HG02759 (cell line): ENCODE measurements at regions not wholly inside any gene's neighbourhood (a gene's known extent, or its start where the extent isn't known, plus 50 kb on each side); places are given as distances from the start of the nearest gene placed in this dataset.
"Not testable (repeated sequence)": the region's sequence is repeated elsewhere in the genome, so short reads cannot be mapped to it uniquely, and the experiment has no call there.

Experiments used
- ATAC-seq: cut with Tn5 transposase; IDR thresholded peaks from one replicate; pipeline ENCODE4 v1.9.1; 2021; ENCODE audit warnings: mild to moderate bottlenecking, moderate library complexity; ENCODE audit not compliant: unreplicated experiment

DNA sequence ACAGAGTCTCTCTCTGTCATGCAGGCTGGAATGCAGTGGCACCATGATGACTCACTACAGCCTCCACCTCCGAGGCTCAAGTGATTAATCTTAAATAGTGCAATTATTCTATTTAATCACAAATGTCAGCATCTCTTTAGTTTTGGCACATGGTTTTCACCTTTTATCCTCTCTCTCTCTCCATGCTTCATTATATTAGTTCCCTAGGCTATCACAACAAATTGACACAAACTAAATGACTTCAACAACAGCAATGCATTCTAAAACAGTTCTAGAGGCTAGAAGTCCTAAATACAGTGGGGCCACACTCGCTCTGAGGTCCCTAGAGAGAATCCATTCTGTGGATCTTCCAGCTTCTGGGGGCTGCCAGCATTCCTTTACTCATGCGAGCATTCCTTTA lies 178.2 kb upstream of the ZNG1F start:
- not testable (repeated sequence) for ATAC-seq

DNA sequence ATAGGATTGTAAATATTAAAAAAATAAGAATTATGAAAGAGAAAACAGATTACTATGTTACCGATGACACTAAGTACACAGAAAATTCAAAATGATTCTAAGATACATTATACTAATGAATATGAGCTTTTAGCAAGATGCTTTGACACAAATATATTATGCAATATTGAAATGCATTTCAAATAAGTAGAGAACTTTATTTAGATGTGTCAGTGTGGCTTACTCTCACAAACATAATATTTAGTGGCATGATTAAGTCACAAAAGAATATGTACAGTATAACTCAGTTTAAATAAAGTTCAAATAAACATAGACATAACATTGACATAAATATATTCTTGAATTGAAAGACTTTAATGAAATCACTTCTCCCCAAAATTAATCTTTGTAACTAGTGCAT lies 172.7 kb upstream of the ZNG1F start:
- not testable (repeated sequence) for ATAC-seq

DNA sequence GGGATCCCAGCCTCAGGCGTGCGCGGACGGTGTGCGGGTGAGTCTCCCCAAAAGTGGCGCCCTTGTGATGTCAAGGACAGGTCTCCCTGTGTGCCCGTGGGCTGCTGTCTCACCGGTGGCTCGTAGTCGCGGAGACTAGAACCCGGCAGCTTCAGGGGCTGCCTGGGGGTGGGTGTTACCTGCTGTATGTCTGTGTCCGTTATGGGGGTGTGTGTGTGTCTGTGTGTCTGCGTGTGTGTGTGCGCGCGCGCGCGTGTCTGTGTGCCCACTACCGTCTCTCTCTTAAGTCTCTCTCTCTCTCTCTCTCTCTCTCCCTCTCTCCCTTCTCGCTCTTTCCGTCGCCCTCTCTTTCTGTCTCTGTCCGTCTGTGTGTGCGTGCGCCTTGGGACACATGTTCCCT lies 170.0 kb upstream of the ZNG1F start:
- ATAC-seq: peak; percentile 64

DNA sequence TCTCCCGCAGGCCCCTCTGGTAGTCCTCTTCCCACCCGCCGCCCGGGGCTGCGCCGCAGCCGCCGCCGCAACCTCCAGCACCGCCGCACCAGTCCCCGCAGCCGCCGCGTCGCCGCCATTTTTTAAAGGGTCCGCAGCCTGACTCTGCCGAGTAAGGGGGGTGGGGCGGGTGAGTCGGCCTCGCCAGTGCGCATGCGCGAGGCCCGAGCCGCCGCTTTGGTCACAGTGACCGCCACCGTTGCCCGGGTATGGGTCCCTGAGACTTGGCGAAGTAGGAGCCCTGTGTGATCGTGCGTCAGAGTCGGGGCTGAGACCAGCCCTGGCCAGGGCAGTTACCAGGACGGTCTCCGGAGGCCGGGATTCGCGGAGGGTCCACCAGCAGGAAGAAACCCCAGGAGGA lies 169.6 kb upstream of the ZNG1F start:
- not testable (repeated sequence) for ATAC-seq

DNA sequence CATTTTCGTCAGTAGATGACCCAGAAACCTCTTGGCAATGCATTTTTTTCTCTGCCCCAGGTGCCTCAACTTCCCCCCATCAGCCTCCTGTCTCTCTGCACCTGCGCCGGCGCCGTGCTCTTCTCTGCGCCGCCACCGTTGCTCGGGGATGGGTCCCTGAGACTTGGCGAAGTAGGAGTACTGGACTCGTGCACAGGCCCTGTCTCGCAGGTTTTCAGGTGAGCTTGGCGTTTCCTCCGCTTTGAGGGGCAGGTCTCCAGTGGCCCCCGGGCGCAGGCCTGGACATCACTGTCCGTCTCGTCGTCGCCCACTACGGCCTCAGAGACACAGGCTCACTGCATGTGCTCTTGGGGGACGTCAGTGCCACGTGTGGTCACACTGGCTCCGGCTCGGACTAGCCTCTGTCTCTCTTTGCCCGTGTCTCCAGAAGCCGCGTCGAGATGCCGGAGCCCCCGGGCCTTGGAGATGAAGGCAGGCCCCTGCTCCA lies 168.8 kb upstream of the ZNG1F start:
- ATAC-seq: not testable (repeated sequence)

DNA sequence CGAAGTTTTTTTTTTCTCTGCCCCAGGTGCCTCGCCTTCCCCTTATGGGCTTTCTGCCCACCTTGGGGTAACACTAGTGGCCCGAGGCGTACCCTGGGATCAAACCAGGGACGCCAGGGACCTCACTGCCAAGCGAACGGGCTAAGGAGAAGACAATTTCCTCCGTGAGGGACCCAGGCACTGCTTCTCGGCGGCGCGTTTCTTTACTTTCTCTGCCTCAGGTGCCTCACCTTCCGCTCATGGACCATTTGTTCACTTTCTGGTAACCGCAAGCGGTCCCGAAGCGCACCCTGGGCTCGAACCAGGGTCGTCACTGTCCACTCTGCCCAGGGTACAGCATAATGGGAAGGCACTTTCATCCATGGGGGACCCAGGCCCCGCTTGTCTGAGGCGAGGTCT lies 168.2 kb upstream of the ZNG1F start:
- ATAC-seq: not testable (repeated sequence)

DNA sequence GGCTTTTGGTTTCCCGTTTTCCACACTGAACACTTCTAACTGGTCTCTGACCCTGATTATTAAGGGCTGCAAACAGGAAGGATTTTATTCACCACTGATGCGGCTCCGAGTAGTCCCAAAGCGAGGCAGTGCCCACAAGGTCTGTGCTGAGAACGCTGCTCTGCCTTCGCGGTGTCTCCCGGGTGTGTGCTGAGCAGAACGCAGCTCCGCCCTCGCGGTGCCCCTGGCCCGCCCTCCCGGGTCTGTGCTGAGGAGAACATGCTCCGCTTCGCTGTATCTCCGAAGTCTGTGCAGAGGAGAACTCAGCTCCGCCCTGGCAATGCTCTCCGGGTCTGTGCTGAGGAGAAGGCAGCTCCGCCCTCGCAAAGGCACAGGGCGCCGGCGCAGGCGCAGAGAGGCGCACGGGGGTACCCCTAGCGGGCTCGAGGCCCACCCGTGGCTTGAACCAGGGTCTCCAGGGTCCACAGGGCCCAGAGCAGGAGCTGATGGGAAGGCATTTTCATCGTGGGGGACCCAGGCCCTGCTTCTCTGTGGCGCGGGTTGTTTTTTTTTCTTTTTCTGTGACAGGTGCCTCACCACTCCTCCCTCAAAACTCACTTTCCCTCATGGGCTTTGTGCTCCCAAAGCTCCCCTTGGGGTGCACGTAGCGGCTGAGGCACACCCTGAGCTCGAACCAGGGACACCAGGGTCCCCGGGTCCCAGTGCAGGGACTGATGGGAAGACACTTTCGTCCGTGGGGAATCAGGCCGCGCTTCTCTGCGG lies 167.7 kb upstream of the ZNG1F start:
- ATAC-seq: peak; percentile 42

DNA sequence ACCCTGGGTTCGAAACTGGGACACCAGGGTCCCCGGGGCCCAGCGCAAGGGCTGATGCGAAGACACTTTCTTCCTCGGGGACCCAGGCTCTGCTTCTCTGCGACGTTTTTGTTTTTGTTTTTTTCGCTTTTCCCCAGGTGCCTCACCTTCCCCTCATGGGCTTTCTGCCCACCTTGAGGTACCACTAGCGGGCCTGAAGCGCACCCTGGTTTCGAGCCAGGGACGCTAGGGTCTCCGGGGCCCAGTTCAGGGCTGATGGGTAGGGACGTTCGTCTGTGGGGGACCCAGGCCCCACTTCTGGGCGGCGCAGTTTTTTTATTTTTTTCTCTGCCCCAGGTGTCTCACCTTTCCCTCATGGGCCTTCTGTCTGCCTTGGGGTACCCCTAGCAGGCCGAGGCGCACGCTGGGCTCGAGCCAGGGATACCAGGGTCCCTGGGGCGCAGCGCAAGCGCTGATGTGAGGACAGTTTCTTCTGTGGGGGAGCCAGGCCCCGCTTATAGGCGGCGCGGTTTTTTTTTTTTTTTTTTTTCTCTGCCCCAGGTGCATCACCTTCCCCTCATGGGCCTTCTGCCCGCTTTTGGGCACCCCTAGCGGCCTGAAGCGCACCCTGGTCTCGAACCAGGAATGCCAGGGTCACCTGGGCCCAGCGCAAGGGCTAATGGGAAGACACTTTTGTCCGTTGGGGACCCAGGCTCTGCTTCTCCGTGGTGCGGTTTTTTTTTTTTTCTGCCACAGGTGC lies 166.8 kb upstream of the ZNG1F start:
- not testable (repeated sequence) for ATAC-seq

DNA sequence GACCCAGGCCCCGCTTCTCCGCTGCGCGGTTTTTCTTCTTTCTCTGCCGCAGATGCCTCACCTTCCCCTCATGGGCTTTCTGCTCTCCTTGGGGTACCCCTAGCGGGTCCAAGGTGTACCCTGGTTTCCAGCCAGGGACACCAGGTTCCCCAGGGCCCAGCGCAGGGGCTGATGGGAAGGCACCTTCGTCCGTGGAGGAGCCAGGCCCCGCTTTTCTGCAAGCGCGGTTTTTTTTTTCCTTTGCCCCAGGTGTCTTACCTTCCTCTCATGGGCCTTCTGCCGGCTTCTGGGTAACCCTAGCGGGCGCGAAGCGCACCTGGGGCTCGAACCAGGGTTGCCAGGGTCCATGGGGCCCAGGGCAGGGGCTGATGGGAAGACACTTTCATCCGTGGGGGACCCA lies 165.9 kb upstream of the ZNG1F start:
- ATAC-seq: not testable (repeated sequence)

DNA sequence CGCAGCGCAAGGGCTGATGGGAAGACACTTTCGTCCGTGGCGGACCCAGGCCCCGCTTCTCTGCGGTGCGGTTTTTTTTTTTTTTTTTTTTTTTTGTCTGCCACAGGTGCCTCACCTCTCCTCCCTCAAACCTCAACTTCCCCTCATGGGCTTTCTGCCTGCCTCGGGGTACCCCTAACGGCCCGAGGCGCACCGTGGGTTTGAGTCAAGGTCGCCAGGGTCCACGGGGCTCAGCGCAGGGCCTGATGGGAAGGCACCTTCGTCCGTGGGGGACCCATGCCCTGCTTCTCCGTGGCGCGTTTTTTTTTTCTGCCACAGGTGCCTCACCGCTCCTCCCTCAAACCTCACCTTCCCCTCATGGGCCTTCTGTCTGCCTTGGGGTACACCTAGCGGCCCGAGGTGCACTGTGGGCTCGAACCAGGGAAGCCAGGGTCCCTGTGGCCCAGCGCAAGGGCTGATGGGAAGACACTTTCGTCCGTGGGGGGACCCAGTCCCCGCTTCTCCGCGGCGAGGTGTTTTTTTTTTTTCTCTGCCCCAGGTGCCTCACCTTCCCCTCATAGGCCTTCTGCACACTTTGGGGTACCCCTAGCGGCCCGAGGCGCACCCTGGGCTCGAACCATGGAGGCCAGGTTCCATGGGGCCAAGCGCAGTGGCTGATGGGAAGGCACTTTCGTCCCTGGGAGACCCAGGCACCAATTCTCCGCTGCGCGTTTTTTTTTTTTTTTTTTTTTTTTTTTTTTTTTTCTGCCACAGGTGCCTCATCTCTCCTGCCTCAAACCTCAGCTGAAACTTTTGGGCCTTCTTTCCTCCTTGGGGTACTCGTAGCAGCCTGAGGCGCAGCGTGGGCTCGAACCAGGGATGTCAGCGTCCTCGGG lies 165.2 kb upstream of the ZNG1F start:
- ATAC-seq: not testable (repeated sequence)

DNA sequence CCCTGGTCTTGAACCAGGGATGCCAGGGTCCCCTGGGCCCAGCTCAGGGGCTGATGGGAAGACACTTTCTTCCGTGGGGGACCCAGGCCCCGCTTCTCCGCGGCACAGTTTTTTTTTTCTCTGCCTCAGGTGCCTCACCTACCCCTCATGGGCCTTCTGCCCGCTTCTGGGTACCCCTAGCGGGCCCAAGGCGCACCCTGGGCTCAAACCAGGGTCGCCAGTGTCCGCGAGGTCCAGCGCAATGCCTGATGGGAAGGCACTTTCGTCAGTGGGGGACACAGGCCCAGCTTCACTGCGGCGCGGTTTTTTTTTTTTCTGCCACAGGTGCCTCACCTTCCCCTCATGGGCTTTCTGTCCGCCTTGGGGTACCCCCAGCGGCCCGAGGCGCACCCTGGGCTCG lies 163.9 kb upstream of the ZNG1F start:
- ATAC-seq: not testable (repeated sequence)

DNA sequence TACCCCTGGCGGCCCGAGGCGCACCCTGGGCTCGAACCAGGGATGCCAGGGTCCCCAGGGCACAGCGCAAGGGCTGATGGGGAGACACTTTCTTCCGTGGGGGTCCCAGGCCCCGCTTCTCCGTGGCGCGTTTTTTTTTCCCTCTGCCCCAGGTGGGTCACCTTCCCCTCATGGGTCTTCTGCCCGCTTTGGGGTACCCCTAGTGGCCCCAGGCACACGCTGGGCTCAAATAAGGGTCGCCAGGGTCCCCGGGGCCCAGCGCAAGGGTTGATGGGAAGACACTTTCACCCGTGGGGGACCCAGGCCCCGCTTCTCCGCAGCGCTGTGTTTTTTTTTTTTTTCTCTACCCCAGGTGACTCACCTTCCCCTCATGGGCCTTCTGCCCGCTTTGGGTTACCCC lies 163.3 kb upstream of the ZNG1F start:
- not testable (repeated sequence) for ATAC-seq

DNA sequence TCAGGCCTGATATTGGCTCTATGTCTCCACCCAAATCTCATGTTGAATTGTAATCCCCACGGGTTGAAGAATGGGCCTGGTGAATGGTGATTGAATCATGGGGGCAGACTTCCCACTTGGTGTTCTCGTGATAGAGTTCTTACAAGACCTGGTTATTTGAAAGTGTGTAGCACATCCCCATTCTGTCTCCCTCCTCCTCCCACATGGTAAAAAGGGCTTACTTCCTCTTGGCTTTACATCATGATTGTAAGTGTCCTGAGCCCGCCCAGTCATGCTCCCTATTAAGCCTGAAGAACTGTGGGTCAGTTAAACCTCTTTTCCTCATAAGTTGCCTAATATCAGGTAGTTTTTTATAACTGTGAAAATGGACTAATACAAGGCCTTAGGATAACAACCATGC lies 158.8 kb upstream of the ZNG1F start:
- not testable (repeated sequence) for ATAC-seq

DNA sequence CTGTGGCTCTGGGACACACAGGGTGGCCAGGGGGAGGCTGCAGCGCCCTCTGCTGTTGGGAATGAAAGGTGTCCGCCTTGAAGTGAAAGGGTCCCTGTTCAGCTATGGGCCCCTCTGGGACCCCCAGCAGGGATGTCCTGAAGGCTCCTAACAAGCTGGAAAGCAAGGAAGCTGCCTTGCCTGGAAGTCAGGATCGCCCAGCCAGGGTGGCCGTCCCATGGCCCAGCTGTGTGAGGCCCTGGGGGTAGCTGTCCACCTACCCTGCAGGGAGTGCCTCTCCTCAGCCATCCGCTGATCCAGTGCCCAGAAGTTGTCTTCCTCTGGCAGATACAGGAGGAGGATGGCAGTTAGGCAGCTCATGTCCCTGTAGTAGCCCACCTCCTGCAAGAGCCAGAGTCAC lies 143.4 kb upstream of the ZNG1F start:
- ATAC-seq: not testable (repeated sequence)

DNA sequence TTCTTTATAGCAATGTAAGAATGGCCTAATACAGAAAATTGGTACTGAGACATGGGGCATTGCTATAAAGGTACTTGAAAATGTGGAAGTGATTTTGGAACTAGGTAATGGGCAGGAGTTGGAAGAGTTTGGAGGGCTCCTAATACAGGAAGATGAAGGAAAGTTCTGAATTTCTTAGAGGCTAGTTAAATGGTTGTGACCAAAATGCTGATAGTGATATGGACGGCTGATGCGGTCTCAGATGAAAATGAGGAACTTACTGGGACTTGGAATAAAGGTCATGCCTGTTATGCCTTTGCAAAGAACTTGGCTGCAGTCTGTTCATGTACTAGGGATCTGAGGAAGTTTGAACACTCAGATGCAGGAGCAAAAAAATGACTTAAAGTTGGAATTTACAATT lies 132.2 kb upstream of the ZNG1F start:
- ATAC-seq: not testable (repeated sequence)

DNA sequence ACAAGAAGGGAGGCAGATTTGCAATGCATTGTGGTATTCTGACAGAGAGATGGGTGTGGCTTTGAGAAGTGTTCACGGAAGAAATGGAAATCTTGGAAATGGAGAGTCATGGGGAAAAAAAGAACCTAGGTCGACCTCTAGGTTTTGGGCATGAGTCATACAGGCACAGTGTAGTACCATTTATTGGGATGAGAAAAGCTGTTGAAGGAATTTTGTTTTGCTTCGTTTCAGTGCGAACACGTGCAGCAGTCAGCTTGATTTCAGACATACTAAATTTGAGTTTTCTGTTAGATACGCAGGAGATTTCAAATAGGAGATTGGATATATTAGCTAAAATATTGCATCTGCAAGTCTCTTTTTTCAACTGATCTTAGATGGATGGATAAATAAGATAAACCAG lies 119.8 kb upstream of the ZNG1F start:
- not testable (repeated sequence) for ATAC-seq

DNA sequence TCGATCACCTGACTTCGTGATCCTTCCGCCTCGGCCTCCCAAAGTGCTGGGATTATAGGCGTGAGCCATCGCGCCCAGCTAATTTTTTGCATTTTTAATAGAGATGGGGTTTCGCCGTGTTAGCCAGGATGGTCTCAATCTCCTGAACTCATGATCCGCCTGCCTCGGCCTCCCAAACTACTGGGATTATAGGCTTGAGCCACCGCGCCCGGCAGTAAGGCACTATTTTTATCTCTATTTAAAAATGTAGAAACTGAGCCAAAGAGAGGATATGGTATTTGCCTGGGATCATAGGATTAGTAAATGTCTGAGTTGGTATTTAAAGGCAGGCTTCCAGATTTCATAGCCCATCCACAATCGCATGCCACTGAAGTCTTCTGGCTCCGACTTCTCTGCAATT lies 96.6 kb upstream of the ZNG1F start:
- ATAC-seq: not testable (repeated sequence)

DNA sequence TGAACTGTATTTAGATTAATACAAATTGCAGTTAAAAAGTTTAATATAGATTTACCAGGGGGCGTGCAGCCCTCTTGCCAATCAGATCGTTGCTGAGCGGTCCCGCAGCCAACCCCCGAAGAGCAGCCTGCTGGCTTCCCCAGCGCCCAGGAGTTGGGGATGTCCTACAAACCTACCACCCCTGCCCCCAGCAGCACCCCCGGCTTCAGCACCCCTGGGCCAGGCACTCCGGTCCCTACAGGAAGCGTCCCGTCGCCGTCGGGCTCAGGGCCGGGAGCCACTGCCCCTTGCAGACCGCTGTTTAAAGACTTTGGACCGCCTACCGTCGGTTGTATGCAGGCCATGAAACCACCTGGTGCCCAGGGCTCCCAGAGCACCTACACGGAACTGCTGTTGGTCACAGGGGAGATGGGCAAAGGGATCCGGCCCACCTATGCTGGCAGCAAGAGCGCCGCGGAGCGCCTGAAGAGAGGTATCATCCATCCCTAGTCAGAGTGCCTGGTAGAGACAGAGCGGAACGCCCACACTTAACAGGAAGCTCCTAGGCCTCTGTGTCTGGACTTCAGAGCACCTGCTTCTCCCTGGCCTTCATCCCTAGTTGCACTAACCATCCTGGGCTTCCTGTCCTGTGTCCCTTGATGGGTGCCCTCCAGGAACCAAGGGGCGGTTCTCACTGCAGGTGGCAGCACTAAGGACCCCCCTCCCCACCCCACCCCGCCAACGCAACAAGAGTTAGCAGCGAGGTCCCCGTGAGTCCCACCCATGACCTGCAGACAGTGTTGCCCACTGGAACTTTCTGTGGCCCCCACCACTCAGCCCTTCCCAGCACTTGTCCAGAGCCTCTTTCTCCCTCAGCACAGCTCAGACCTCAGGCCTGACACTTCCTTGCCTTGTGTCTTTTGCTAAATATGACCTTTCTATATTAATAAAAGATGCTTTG lies 91.5 kb upstream of the ZNG1F start:
- ATAC-seq: not testable (repeated sequence)

DNA sequence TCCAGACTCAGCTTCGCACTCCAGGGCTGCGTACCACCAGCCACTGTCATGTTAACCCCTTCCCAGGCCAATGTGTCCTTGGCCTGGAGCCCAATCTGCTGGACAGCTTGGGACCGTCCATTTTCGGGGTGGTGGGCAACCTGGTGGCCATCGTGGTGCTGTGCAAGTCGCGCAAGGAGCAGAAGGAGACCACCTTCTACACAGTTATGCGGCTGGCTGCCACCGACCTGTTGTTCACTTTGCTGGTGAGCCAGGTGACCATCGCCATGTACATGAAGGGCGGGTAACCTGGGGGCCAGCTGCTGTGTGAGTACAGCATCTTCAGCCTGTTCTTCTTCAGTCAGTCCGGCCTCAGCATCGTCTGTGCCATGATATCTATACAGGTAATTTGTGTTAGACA lies 90.3 kb upstream of the ZNG1F start:
- ATAC-seq: not testable (repeated sequence)

DNA sequence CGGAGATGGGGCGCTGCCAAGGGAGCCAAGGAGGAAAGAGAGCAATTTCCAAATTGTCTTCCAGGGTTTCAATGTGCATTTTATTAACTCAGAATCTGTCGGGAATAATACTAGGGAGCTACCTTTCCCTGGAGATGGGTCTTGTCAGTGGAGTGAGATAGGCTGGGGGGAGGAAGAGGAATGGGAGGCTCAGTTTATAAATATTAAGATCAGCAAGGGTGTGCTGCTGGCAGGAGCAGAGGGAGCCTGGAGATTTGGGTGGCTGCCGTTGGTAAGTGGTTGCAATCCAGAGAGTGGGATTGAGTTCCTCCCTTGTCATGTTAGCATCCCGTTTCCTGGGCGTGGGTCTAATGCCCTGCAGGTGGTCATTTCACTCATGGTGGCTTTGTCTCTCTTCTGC lies 89.9 kb upstream of the ZNG1F start:
- not testable (repeated sequence) for ATAC-seq
